Skin of body (tissue), 1 donor: ENCODE measurements at regions not wholly inside any gene's neighbourhood (a gene's known extent, or its start where the extent isn't known, plus 50 kb on each side); places are given as distances from the start of the nearest gene placed in this dataset.
"Not testable (repeated sequence)": the region's sequence is repeated elsewhere in the genome, so short reads cannot be mapped to it uniquely, and the experiment has no call there.

Experiments
- DNase-seq: peaks from one replicate; lab custom pipeline; 2025; lab: John Stamatoyannopoulos, UW

- peak; percentile 45 for DNase-seq
These were observed 1203.3 kb upstream of the CELF2 start for GRCh38 chr10:9814285-9814864.

GRCh38 chr10:9819756-9820494, 1197.7 kb upstream of the CELF2 start:
- DNase-seq: no peak

GRCh38 chr10:9823268-9823930, 1194.3 kb upstream of the CELF2 start:
- no peak for DNase-seq

- DNase-seq: no peak
These were observed 1193.0 kb upstream of the CELF2 start for GRCh38 chr10:9824631-9825071.

GRCh38 chr10:9825491-9826018, 1192.1 kb upstream of the CELF2 start:
- no peak for DNase-seq

- DNase-seq: no peak
These were observed 1189.6 kb upstream of the CELF2 start for GRCh38 chr10:9828110-9828509.

GRCh38 chr10:9833942-9834341, 1183.7 kb upstream of the CELF2 start:
- DNase-seq: no peak

- DNase-seq: no peak
These were observed 1183.2 kb upstream of the CELF2 start for GRCh38 chr10:9834434-9834833.

GRCh38 chr10:9845075-9845474, 1172.6 kb upstream of the CELF2 start:
- DNase-seq: no peak

- no peak for DNase-seq
These were observed 1169.4 kb upstream of the CELF2 start for GRCh38 chr10:9848278-9848677.

- no peak for DNase-seq
These were observed 1168.7 kb upstream of the CELF2 start for GRCh38 chr10:9848981-9849380.

GRCh38 chr10:9850415-9850814, 1167.3 kb upstream of the CELF2 start:
- DNase-seq: no peak

- no peak for DNase-seq
These were observed 1165.9 kb upstream of the CELF2 start for GRCh38 chr10:9851808-9852207.

- peak; percentile 57 for DNase-seq
These were observed 1164.0 kb upstream of the CELF2 start for GRCh38 chr10:9853405-9854355.

GRCh38 chr10:9855451-9855850, 1162.2 kb upstream of the CELF2 start:
- not testable (repeated sequence) for DNase-seq

- no peak for DNase-seq
These were observed 1158.9 kb upstream of the CELF2 start for GRCh38 chr10:9858816-9859215.

- no peak for DNase-seq
These were observed 1157.6 kb upstream of the CELF2 start for GRCh38 chr10:9860045-9860444.

- no peak for DNase-seq
These were observed 1154.0 kb upstream of the CELF2 start for GRCh38 chr10:9863559-9864121.

- DNase-seq: no peak
These were observed 1149.2 kb upstream of the CELF2 start for GRCh38 chr10:9868499-9868898.

- no peak for DNase-seq
These were observed 1148.5 kb upstream of the CELF2 start for GRCh38 chr10:9869205-9869604.

- DNase-seq: no peak
These were observed 1148.0 kb upstream of the CELF2 start for GRCh38 chr10:9869606-9870176.
